Hepatocyte (in vitro differentiated cells): ENCODE measurements at regions not wholly inside any gene's neighbourhood (a gene's known extent, or its start where the extent isn't known, plus 50 kb on each side); places are given as distances from the start of the nearest gene placed in this dataset.

ENCODE experiments used
- CTCF ChIP-seq: fragments of 200-600 bp; sonication (generic); IDR thresholded peaks from 2 replicates; pipeline ENCODE4 v1.5.1; 2016; ENCODE audit warnings: antibody characterized with exemption, mild to moderate bottlenecking; ENCODE audit not compliant: poor library complexity
- EZH2phosphoT487 ChIP-seq: fragments of 200-600 bp; sonication (generic); IDR thresholded peaks from one replicate; pipeline ENCODE4 v1.6.1; 2018; ENCODE audit warnings: antibody characterized with exemption, mild to moderate bottlenecking, low read depth, moderate library complexity; ENCODE audit not compliant: unreplicated experiment, severe bottlenecking

GRCh38 chrX:2568125-2568524, 67.3 kb upstream of the DHRSX start:
- TF ChIP-seq EZH2phosphoT487 (no peak), CTCF (no peak)
